NT2/D1 (cell line): ENCODE measurements at regions not wholly inside any gene's neighbourhood (a gene's known extent, or its start where the extent isn't known, plus 50 kb on each side); places are given as distances from the start of the nearest gene placed in this dataset.
"Not testable (repeated sequence)": the region's sequence is repeated elsewhere in the genome, so short reads cannot be mapped to it uniquely, and the experiment has no call there.

Experiments used
- DNase-seq: peaks from one replicate; pipeline ENCODE4 v3.0.0-alpha.2; 2011; ENCODE audit warnings: low read depth, low spot score
- H3K27me3 ChIP-seq: 2 replicates; pipeline ENCODE4 v1.6.0; 2011; ENCODE audit warnings: mild to moderate bottlenecking; ENCODE audit not compliant: insufficient read length, insufficient read depth
- H3K36me3 ChIP-seq: 2 replicates; pipeline ENCODE4 v1.6.1; 2011; ENCODE audit warnings: mild to moderate bottlenecking, low read length, mixed read lengths; ENCODE audit not compliant: insufficient read depth, insufficient read length
- H3K4me1 ChIP-seq: 2 replicates; pipeline ENCODE4 v1.5.1; 2011; ENCODE audit not compliant: insufficient read depth, insufficient read length
- H3K4me3 ChIP-seq: 2 replicates; pipeline ENCODE4 v1.5.1; 2011; ENCODE audit warnings: low read depth; ENCODE audit not compliant: insufficient read length
- H3K9ac ChIP-seq: 2 replicates; pipeline ENCODE4 v1.6.0; 2011; ENCODE audit warnings: low read depth; ENCODE audit not compliant: insufficient read length
- H3K9me3 ChIP-seq: 2 replicates; pipeline ENCODE4 v1.5.1; 2011; ENCODE audit warnings: mild to moderate bottlenecking, low read length; ENCODE audit not compliant: insufficient read depth
- SUZ12 ChIP-seq: IDR thresholded peaks from 2 replicates; pipeline ENCODE4 v1.6.1; 2011; ENCODE audit not compliant: insufficient read length, insufficient read depth; ENCODE audit errors: extremely low read depth
- YY1 ChIP-seq: IDR thresholded peaks from 2 replicates; pipeline ENCODE4 v1.6.1; 2011; ENCODE audit not compliant: insufficient read length, insufficient read depth
- ZNF274 ChIP-seq: IDR thresholded peaks from 2 replicates; pipeline ENCODE4 v1.6.1; 2011; ENCODE audit warnings: mild to moderate bottlenecking, low read depth, low read length

DNA sequence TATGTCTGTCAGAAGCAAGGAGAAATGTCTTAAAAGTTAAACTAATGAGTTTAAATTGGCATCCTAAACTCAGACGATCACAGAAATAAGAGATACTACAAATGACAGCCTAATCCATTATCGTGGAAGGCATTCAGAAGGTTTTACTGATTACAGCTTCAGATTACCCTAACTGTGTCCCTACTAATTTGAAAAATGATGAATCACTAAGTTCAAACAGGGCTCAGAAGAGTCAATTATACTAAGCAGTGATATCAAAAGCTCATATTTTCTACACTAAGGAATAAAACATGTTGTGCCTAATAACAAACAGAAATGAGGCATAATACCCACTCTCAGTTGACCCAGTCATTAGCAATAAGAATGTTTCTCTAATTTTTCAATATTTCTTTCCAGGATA lies 152.0 kb upstream of the NRBF2 start:
- DNase-seq, result no peak
- Histone ChIP-seq H3K4me1 (no peaks in the 10 kb centered on the region), H3K9ac (no peak overlapping the region), H3K27me3 (no peaks in the 10 kb centered on the region), H3K4me3 (no peak overlapping the region), H3K9me3 (no peaks in the 10 kb centered on the region; the same call in 1 of the 2 replicates), H3K36me3 (no peaks in the 10 kb centered on the region)
- TF ChIP-seq ZNF274, result no peak
- TF ChIP-seq SUZ12, result no peak
- no peak for TF ChIP-seq YY1

DNA sequence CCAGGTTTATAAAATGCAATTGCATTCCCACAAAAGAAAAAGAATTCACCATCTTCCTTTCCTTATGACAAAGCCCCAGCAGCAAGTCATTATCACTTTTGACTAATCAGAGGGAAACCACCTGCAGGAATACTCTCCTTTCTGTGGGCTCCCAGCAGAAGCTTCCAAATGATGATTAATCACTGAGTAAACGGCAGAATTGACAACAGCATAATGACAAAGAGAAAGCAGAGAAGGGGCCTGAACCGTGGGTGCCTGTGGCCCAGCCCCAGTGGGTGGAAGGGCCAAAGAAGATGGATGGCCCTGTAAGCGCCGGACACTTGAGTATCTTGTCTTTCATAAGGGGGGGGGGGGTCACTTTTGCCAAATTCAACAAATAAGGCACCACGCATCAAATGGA lies 152.4 kb upstream of the NRBF2 start:
- Histone ChIP-seq H3K27me3 (no peaks in the 10 kb centered on the region), H3K4me1 (no peaks in the 10 kb centered on the region), H3K4me3 (no peak overlapping the region), H3K9me3 (no peaks in the 10 kb centered on the region; the same call in 1 of the 2 replicates), H3K36me3 (no peaks in the 10 kb centered on the region), H3K9ac (no peak overlapping the region)
- TF ChIP-seq YY1, result no peak
- no peak for TF ChIP-seq SUZ12
- no peak for TF ChIP-seq ZNF274
- no peak for DNase-seq

DNA sequence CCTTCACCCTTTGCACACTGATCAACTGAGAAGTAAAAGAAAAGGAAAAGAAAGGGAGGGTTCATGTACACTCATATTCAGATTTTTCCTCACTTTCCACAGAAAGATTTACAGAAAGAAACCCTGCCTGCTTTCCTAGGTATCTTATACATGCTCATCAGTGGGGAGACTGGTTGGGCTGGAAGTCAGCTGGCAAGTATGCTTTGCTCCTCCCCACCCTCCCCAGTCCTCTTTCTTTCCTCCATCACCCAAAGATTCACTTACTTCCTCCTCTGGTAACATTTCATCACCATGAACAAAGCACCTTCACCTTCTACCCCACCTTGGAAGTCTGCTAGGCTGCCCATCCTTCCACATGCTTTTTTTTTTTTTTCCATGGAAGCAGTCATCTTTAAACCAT lies 153.2 kb upstream of the NRBF2 start:
- Histone ChIP-seq H3K9me3 (no peaks in the 10 kb centered on the region; the same call in 1 of the 2 replicates), H3K4me3 (no peak overlapping the region), H3K4me1 (no peaks in the 10 kb centered on the region), H3K27me3 (no peaks in the 10 kb centered on the region), H3K36me3 (no peaks in the 10 kb centered on the region), H3K9ac (no peak overlapping the region)
- no peak for DNase-seq
- no peak for TF ChIP-seq SUZ12
- no peak for TF ChIP-seq YY1
- TF ChIP-seq ZNF274, result no peak

DNA sequence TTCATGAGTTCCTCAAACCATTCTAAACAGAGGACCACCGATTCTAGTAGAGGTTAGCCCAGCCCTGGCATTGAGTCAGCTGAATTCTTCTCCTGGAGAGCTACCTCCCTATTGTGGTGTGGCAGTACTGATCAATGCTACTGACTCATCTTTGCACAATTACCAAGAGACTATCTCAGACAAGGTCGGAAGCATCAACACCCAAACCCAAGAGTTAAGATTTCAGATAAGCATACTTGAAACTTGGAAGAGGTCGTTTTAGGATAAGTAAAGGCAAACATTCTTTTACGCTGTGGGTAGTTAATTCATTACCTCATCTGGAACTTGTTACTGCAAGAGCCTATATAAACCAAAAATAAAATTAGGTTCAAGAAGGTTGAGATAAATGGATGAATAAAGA lies 154.6 kb upstream of the NRBF2 start:
- Histone ChIP-seq H3K4me1 (no peaks in the 10 kb centered on the region), H3K27me3 (no peaks in the 10 kb centered on the region), H3K4me3 (no peak overlapping the region), H3K9ac (no peak overlapping the region), H3K36me3 (no peaks in the 10 kb centered on the region), H3K9me3 (no peaks in the 10 kb centered on the region; the same call in 1 of the 2 replicates)
- no peak for DNase-seq
- TF ChIP-seq SUZ12 (no peak), YY1 (no peak), ZNF274 (no peak)

GRCh38 chr10:62974795-62975194 lies 158.3 kb upstream of the NRBF2 start:
- not testable (repeated sequence) for H3K9ac ChIP-seq, H3K9me3 ChIP-seq, H3K27me3 ChIP-seq, DNase-seq, H3K4me3 ChIP-seq, H3K4me1 ChIP-seq, H3K36me3 ChIP-seq

- no peak overlapping the region for H3K9ac ChIP-seq
- H3K4me1 ChIP-seq, result no peaks in the 10 kb centered on the region
- TF ChIP-seq YY1, result no peak
- TF ChIP-seq ZNF274, result no peak
- no peak for TF ChIP-seq SUZ12
- H3K36me3 ChIP-seq, result no peaks in the 10 kb centered on the region
- no peaks in the 10 kb centered on the region for H3K27me3 ChIP-seq
- no peaks in the 10 kb centered on the region; the same call in 1 of the 2 replicates for H3K9me3 ChIP-seq
- no peak overlapping the region for H3K4me3 ChIP-seq
- DNase-seq, result no peak
Measured at GRCh38 chr10:62972103-62972502, 155.9 kb upstream of the EGR2 start.

DNA sequence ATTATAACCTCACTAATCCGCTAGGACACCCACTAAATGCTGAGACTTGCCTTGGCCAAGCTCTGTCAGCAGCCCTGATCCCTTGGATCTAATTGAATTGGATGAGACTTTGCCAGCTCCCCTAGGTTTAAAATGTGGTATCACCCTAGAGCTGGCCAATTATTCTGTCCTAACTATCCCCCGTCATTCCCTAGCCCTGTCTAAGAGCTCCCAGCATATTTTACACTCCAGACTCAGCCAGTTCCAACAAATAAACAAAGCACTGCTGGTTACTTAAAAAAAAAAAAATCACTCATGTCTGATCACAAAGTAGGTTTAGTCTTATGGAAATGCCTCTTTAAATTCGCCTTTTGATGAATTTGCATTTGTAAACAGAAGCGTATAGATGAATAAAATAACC lies 147.9 kb upstream of the EGR2 start:
- TF ChIP-seq YY1 (no peak), ZNF274 (no peak)
- no peak overlapping the region for H3K4me3 ChIP-seq
- H3K27me3 ChIP-seq, result no peaks in the 10 kb centered on the region
- H3K9me3 ChIP-seq, result no peaks in the 10 kb centered on the region
- H3K4me1 ChIP-seq, result no peaks in the 10 kb centered on the region
- DNase-seq, result no peak
- H3K36me3 ChIP-seq, result no peaks in the 10 kb centered on the region
- no peak overlapping the region for H3K9ac ChIP-seq

- Histone ChIP-seq H3K4me3 (no peak overlapping the region), H3K36me3 (no peaks in the 10 kb centered on the region), H3K9ac (no peak overlapping the region), H3K4me1 (no peaks in the 10 kb centered on the region), H3K9me3 (no peaks in the 10 kb centered on the region), H3K27me3 (no peaks in the 10 kb centered on the region)
- TF ChIP-seq ZNF274 (no peak), YY1 (no peak), SUZ12 (no peak)
- no peak for DNase-seq
Measured at GRCh38 chr10:62961951-62962523, 145.9 kb upstream of the EGR2 start.
